Mucosa of rectum (tissue), 2 donors: ENCODE measurements at regions not wholly inside any gene's neighbourhood (a gene's known extent, or its start where the extent isn't known, plus 50 kb on each side); places are given as distances from the start of the nearest gene placed in this dataset.

Experiments
- H3K27ac ChIP-seq, 2 donors: one replicate each; pipeline ENCODE4 v1.7.0; 2013; ENCODE audit warnings: inconsistent platforms in 2 of 2, low read depth in 2 of 2, low read length in 2 of 2
- H3K27me3 ChIP-seq, 2 donors: one replicate each; pipeline ENCODE4 v1.7.0; 2013; ENCODE audit warnings: low read length in 2 of 2; ENCODE audit not compliant: control insufficient read depth in 2 of 2, insufficient read depth in 2 of 2
- H3K36me3 ChIP-seq, 2 donors: one replicate each; pipeline ENCODE4 v1.7.0; 2013; ENCODE audit warnings: low read length in 2 of 2; ENCODE audit not compliant: control insufficient read depth in 2 of 2, insufficient read depth in 2 of 2
- H3K4me1 ChIP-seq, 2 donors: one replicate each; pipeline ENCODE4 v1.7.0; 2013; ENCODE audit warnings: low read length in 2 of 2, mild to moderate bottlenecking in 1 of 2; ENCODE audit not compliant: control insufficient read depth in 2 of 2, insufficient read depth in 2 of 2
- H3K4me3 ChIP-seq, 2 donors: one replicate each; pipeline ENCODE4 v1.7.0; 2013; ENCODE audit warnings: low read length in 2 of 2
- H3K9ac ChIP-seq, 2 donors: one replicate each; pipeline ENCODE4 v1.7.0; 2013; ENCODE audit warnings: low read length in 2 of 2, low read depth in 1 of 2, mild to moderate bottlenecking in 1 of 2
- H3K9me3 ChIP-seq, 2 donors: one replicate each; pipeline ENCODE4 v1.7.0; 2013; ENCODE audit warnings: low read length in 2 of 2; ENCODE audit not compliant: control insufficient read depth in 2 of 2
- donor health status: healthy.
- donor health status: Normal muscosa, but diverticular disease.

DNA sequence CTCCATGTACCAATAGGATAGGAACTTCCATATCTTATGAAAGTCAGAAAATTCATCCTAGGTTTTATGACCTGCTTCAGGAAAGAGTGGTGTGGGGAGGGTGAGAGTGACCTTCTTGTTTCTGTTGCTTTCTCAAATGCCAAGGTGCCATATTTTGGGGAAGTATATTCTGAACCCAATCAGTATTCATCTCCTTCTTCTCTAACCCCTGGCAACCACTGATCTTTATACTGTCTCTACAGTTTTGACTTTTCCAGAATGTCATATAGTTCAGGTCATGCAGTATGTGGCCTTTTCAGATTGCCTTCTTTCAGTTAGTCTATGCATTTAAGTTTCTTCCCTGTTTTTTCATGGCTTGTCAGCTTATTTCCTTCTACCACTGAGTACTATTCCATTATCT, 321.4 kb upstream of the SEMA6A start:
- no peaks in the 10 kb centered on the region for H3K27me3 ChIP-seq
- H3K4me1 ChIP-seq, result no peaks in the 10 kb centered on the region
- no peaks in the 10 kb centered on the region for H3K36me3 ChIP-seq
- no peak overlapping the region for H3K9ac ChIP-seq
- no peaks in the 10 kb centered on the region for H3K9me3 ChIP-seq
- no peak overlapping the region for H3K27ac ChIP-seq
- no peak overlapping the region for H3K4me3 ChIP-seq

DNA sequence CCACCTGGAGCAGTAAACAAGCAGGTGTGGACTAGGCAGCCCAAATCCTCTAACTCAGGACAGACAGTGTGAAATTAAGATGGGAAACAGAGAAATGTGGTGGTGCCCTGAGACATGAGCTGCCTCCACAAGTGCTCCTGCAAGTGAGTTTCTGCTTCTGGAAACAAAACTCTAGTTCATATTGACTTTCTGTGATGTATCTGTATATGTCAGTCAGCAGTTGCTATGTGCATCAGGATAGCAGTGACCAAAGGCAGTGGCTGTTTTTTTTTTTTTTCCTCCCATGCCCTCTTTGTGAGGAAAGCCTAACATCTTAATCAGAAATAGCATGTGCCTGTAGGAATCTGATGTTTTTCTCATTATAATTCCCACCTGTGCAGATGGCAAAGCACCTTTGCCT, 318.4 kb upstream of the SEMA6A start:
- Histone ChIP-seq H3K9ac (no peak overlapping the region), H3K4me3 (no peak overlapping the region), H3K27me3 (no peaks in the 10 kb centered on the region), H3K4me1 (no peaks in the 10 kb centered on the region), H3K9me3 (no peaks in the 10 kb centered on the region), H3K27ac (no peak overlapping the region), H3K36me3 (no peaks in the 10 kb centered on the region)

DNA sequence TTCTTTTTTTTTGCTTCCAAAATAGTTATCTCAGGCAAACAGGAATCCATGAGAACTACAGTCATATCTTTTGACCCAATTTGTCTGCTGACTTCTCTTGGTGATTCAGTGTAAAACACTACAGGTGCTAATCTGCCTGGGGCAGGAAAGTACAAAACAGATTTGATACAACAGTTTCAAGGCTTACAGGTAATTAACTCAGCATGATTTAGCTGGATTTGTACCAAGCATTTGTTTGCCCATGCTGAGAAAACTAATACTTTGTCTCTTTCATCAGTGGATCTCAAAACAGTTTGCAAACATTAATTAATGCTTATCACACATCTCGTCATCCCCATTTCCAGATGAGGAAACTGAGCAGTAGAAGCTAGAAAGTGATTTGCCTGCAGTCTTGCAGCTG, 312.5 kb upstream of the SEMA6A start:
- H3K9me3 ChIP-seq, result no peaks in the 10 kb centered on the region
- no peak overlapping the region for H3K27ac ChIP-seq
- no peak overlapping the region for H3K4me3 ChIP-seq
- no peaks in the 10 kb centered on the region for H3K36me3 ChIP-seq
- no peaks in the 10 kb centered on the region for H3K4me1 ChIP-seq
- no peak overlapping the region for H3K9ac ChIP-seq
- no peaks in the 10 kb centered on the region for H3K27me3 ChIP-seq

- H3K4me1 ChIP-seq, result no peaks in the 10 kb centered on the region
- no peak overlapping the region for H3K9ac ChIP-seq
- no peaks in the 10 kb centered on the region for H3K36me3 ChIP-seq
- no peak overlapping the region for H3K27ac ChIP-seq
- H3K27me3 ChIP-seq, result no peaks in the 10 kb centered on the region
- no peak overlapping the region for H3K4me3 ChIP-seq
- H3K9me3 ChIP-seq, result no peaks in the 10 kb centered on the region
These were observed 311.2 kb upstream of the SEMA6A start for GRCh38 chr5:116885825-116886224.

DNA sequence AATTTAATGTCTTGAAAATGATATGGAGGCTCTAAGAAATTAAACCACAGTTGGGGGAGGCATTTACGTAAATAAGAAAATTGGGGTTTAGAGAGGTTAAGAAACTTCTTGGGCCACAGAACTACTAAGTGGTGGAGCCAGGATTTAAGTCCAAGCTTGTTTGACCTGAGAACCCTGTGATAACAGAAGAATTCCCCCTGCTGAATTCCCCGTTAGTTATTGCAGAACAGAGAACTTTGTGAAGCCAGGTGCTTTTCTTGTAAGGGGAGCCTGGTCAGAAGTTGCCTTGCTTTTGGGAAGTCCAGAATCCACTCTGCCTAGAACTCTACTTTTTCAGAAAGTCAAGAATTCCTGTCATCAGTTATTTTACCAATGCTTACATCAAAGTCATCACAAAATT, 309.3 kb upstream of the SEMA6A start:
- Histone ChIP-seq H3K9me3 (no peaks in the 10 kb centered on the region), H3K4me3 (no peak overlapping the region), H3K4me1 (no peaks in the 10 kb centered on the region), H3K27me3 (no peaks in the 10 kb centered on the region), H3K36me3 (no peaks in the 10 kb centered on the region), H3K9ac (no peak overlapping the region), H3K27ac (no peak overlapping the region)

DNA sequence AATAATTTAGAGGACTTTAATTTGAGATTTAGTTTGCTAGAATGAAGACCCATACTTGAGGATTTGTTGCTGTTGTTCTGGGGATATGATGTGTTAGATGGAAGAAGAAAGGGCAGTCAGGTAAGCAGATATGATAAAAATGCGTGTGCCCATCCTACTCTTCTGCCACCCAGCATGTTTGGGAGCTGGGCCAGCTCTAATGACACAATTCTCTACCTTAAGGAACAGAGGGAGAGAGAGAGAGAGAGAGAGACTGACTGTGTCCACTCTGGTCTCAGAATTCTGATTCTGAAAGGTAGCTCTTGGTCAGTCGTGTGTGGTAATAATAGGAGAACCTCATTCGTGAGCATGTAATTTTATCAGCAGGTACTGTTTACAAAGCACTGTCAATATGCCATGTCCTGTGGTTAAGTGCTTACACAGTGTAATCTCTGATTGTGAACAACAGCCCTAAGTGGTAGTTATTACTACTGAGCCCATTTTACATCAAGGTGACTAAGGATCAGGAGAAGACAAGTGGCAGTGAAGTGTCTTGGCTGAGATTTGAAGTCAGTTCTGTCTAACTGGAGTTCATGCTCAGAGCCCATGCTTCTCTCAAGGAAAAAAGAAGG, 307.4 kb upstream of the SEMA6A start:
- Histone ChIP-seq H3K4me3 (no peak overlapping the region), H3K9ac (no peak overlapping the region), H3K27me3 (no peaks in the 10 kb centered on the region), H3K4me1 (no peaks in the 10 kb centered on the region), H3K9me3 (no peaks in the 10 kb centered on the region), H3K36me3 (no peaks in the 10 kb centered on the region), H3K27ac (no peak overlapping the region)

GRCh38 chr5:116880601-116881000, 306.0 kb upstream of the SEMA6A start:
- no peak overlapping the region for H3K9ac ChIP-seq
- H3K27me3 ChIP-seq, result no peaks in the 10 kb centered on the region
- H3K27ac ChIP-seq, result no peak overlapping the region
- no peaks in the 10 kb centered on the region for H3K9me3 ChIP-seq
- no peaks in the 10 kb centered on the region for H3K4me1 ChIP-seq
- no peak overlapping the region for H3K4me3 ChIP-seq
- no peaks in the 10 kb centered on the region for H3K36me3 ChIP-seq

GRCh38 chr5:116880150-116880549, 305.5 kb upstream of the SEMA6A start:
- Histone ChIP-seq H3K27ac (no peak overlapping the region), H3K4me3 (no peak overlapping the region), H3K9me3 (no peaks in the 10 kb centered on the region), H3K9ac (no peak overlapping the region), H3K27me3 (no peaks in the 10 kb centered on the region), H3K4me1 (no peaks in the 10 kb centered on the region), H3K36me3 (no peaks in the 10 kb centered on the region)

GRCh38 chr5:116876240-116876840, 301.7 kb upstream of the SEMA6A start:
- Histone ChIP-seq H3K9ac (no peak overlapping the region), H3K36me3 (no peaks in the 10 kb centered on the region), H3K4me1 (no peaks in the 10 kb centered on the region), H3K4me3 (no peak overlapping the region), H3K9me3 (no peaks in the 10 kb centered on the region), H3K27me3 (no peaks in the 10 kb centered on the region), H3K27ac (no peak overlapping the region)

DNA sequence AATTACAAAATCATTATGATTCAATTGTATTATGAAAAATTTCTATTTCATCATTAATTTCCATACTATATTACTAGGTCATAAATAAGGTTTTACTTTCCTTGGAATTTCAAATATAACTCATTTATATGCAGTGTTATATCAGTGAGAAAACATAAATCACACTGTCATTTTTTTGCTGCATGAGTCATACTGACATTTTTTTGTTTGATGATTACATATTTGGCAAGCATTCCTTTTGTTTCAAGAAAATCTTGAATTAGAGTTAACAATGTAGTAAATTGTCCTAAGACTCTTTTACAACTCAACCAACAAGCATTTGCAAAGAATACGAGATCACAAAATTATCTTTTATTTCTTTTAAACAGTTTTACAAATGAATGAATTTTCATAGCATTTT, 298.4 kb upstream of the SEMA6A start:
- Histone ChIP-seq H3K4me1 (no peaks in the 10 kb centered on the region), H3K27me3 (no peaks in the 10 kb centered on the region), H3K9me3 (no peaks in the 10 kb centered on the region), H3K36me3 (no peaks in the 10 kb centered on the region), H3K4me3 (no peak overlapping the region), H3K9ac (no peak overlapping the region), H3K27ac (no peak overlapping the region)
